HG03108 (cell line): ENCODE measurements at regions not wholly inside any gene's neighbourhood (a gene's known extent, or its start where the extent isn't known, plus 50 kb on each side); places are given as distances from the start of the nearest gene placed in this dataset.
"Not testable (repeated sequence)": the region's sequence is repeated elsewhere in the genome, so short reads cannot be mapped to it uniquely, and the experiment has no call there.

Experiments used
- ATAC-seq: cut with Tn5 transposase; IDR thresholded peaks from one replicate; pipeline ENCODE4 v1.9.1; 2021; ENCODE audit warnings: moderate library complexity; ENCODE audit not compliant: unreplicated experiment

DNA sequence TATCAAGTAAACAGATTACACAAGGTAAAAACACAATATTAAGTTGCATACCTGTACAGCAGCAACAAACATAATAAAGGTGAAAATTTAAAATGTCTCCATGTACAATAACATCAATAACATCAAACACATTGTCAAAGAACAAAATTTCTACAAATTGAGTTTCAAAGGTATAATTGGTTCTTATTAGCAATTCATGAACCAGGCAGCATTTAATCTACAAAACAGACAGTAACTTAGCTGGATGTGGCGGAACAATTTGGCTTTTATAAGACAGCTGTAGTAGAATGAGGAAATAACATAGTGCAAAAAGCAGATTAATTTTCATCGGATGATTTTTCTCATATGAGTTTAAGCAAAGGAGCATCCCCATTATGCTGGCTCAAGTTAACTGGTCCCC, 1176.8 kb downstream of the EFNA5 start:
- no peak for ATAC-seq

DNA sequence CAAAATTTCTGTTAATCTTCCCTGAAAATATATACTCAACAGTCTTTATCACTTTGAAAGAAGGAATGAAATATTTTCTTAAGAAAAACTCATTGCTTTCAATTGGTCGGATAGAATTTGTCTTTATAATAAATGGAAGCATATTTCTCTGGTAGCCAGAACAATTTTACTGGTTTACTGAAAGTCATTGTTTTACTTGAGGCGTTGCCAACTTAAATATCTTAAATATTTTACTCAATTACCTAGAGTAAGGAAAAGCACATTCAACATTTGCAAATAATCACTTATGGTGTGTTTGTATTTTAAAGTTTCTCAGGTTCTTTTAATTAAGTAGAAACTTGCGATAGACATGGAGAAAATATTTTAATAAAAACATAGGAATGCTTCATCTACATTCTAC, 1181.7 kb downstream of the EFNA5 start:
- ATAC-seq: no peak

DNA sequence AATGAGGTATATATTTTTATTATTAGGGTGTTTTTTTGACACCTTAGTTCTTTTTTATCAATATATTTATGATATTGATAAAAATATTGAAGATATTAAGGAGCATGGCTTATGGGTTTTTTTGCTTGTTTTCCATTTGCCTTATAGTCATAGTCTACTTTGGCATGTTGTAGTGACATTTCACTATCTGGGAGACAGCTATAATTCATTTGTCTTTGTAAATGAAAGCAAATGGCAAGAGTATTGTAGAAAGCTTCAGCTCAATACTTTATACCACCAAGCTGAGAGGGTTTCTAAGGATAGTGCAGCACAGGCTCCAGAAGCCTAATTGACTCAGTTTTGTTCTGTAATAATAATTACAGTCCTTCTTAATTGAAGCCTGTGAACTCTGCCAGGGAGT, 1182.3 kb downstream of the EFNA5 start:
- no peak for ATAC-seq

DNA sequence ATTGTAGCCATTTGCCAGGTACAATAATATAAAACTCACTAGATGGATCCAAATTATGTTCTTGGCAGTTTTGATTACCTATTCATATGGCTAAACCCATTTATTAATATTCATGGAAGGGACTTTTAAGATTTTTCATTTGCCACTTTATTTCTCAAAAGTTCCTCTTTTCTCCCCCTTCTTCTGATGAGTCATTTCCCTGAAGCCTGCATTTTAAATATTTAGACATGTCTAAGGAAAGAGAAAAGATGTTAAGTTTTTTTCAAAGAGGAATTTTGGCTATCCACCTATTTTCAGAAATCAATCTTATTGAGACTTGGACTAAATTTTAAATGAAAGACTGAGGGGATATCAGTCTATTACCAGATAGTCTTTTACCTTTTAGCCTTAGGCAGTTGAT, 1189.4 kb downstream of the EFNA5 start:
- no peak for ATAC-seq

DNA sequence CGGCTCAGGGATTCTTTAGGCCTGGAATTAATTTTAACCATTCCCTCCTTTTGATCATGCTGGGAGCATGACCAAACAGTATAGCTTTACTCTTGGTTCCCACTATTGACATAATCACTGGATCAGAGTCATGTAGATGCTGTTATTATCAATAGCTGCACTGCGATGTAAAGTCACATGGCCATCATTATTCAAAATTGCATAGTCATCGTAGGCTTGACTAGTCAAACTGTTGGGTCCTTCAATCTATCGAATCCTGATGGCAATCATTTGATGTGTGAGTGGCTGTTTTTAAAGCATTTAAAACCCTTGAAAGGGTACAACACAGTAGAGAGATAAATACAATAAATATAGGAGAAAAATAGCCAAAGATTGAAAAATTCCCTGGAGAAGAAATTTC, 1194.1 kb downstream of the EFNA5 start:
- no peak for ATAC-seq

DNA sequence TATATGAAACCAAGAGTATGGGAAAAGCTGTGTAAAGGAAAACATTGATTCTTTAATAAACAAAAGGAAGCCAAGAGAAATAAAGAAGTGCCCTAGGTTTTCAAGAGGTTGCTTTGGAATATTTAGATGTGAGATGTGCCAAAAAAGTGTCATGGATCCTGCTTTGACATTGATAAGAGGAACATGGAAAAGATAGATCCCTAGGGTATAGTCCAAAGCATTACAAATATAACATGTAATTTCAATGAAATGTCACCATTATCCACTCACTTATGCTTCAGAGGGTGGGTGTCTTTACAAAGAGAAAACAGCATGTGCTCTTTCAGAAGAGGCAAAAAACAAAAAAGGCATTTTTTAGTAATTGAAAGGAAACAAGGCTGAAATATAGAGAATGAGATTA, 1196.7 kb downstream of the EFNA5 start:
- no peak for ATAC-seq

DNA sequence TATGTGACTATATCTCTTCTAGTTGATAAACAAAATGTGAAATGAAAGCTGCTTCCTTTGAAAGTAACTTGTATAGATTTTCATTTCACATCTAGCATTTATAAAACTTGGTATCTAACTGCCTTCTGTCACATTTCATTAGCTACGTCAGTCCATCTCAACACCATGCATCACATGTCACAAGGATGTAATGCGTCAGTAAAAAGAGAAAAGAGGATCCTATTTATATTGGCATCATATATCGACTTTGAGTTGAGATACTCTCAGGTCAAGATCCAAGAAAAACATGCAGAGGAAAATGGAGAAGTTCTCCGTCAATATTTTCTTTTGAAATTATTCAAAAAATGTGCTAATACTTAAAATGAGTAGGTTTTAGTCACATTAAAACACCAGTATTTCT, 1211.2 kb downstream of the EFNA5 start:
- no peak for ATAC-seq

DNA sequence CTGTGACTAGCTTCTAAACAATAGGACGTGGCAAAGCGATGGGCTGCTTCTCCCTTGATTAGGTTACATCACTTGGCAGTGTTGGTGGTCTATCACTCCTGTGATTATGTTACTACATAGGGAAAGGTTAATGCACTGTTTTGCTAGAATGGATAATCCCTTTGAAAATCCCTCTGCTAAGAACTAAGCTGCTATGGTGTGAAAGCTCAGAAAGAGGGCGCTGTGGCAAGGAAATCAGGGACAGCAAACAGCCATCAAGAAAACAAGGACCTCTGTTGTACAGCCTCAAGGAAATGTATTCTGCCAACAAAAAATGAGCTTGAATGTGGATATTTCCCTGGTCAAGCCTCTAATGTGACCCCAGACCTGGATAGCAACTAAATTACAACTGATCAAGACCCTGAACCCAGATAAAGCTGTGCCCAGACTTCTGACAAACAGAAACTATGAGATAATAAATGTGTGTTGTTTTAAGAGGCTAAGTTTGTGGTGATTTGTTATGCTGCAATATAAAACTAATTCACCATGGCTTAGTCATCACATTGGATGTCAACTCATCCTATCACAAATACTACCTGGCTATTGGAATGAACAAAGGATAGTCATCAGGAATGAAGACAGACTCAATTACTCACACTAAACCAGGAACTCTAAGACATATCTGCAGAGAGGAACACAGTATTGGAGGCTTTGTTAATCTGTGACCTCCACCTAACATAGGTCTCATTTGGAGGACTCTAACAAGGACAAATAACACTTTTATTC, 1215.9 kb downstream of the EFNA5 start:
- no peak for ATAC-seq

DNA sequence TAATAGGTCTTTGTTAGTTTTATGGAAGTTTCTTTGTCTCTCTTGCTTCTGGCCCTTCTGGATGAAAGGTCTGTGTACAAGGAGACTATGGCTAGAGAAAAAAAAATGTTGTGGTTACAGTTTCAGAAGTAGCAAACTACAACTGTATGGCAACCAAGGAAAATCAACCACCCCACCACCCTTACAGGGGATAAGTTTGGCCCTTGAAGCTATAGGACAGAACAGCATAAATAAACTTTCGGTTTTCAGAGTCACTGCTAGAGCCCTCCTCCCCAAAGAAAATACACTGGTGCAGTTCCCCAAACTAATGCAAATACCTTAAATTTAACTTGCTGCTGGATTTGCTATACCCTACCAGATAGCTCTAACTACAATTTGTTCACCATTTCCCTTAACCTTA, 1216.7 kb downstream of the EFNA5 start:
- no peak for ATAC-seq

DNA sequence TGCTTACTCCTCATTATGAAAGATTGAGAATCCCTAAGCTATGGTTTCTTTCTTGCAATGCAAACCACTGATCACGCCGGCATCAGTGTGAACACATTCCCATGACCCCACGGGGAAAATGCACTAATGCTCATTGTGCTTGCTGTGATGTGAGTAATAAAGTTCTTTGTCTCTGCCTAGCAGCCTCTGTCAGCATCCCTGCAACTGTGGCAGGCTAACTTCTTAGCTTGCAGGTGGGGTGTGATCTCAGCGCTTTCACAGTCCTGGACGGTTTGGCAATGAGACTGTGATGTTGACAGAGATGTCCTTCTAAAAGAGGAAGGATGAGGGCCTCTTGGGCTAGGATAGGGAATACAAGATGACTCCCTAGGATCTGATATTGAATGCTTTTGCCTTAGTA, 1218.7 kb downstream of the EFNA5 start:
- ATAC-seq: no peak

DNA sequence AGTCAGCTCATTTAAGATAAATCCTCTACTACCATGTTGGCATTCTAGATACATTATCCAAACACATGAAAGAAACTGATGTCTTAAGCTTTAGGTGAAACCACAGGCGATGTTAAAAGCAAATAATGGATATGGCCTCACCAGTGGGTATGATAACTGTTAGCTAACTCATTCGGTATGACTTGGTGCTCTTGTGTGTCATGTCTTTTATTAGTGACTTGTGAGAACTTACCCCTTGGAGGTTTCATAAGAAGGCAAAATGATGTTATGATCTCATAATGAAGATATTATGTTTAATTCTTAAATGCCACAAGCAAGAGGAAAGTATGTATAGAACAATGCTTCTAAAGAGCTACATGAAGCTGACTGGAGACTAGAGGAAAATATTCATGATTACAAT, 1227.0 kb downstream of the EFNA5 start:
- no peak for ATAC-seq

DNA sequence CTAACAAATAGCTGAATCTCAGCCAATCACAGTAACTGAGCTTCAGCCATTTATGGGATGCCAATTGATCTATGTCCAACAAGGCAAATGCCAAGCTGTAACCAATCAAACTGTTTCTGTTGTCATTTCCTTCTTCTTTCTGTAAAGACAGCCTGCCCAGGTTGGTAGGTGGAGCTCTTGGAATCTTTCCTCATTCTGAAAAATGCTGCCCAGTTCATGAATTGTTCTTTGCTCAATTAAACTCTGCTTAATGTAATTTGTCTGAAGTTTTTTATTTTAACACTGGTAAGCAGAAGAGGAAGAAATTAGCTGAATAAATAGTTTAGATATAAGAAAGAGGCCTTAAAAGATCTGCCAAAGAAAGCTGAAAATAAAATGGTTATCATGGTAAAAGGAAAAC, 1235.6 kb downstream of the EFNA5 start:
- no peak for ATAC-seq

DNA sequence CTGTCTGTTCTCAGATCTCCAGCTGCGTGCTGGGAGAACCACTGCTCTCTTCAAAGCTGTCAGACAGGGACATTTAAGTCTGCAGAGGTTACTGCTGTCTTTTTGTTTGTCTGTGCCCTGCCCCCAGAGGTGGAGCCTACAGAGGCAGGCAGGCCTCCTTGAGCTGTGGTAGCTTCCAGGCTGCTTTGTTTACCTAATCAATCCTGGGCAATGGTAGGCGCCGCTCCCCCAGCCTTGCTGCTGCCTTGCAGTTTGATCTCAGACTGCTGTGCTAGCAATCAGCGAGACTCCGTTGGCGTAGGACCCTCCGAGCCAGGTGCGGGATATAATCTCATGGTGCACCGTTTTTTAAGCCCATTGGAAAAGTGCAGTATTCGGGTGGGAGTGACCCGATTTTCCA, 1240.0 kb downstream of the EFNA5 start:
- ATAC-seq: not testable (repeated sequence)

DNA sequence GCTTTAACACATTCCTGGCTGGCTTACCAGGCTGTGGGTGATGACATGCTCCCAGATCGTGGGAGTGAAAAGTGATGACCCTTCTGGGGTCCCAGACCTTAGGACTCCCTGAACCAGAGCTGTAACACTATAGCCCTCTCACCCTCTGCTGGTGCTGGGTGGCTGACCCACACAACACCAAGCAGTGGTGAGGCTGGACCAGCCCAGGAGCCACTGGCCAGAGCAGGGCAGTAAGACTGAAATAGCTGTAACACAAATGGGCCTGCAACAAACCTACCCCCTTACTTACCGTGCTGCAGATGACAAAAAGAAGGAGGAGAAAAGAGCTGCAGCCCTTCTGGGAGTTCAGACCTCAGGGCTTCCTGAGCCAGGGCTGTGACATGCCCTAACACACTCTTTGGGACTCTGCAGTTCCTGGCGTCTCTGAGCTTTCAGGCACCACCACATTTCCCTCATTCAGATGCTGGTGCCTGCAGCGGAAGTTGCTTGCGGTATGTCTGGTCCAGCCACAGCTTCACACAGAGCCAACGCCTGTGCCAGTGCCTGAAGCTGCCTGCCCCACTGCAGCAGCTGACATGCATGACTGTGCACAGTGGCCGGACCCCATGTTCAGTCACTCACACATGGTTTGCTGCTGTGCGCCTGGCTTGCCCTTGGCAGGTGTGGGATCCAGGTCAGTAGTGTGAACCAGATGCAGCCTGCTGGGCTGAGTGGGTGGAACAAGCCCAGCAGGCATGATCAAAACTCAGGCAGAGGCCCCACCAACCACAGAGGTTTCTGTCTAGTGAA, 1247.4 kb downstream of the EFNA5 start:
- no peak for ATAC-seq

DNA sequence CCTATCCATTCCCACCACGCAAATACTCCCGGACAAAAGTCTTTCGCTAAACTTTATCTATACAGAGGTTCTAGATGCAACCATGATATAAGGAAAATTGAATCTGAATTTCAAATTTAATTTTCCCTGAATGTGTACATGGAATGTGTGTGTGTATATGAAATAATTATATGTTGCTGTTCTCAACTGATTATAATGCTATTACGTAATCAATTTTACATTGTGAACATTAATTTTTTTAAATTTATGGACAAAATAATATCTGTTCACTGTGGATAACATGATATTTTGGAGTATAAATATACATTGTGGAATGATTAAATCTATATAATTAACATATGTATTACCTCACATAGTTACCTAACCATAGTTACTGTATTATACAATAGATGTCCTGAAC, 1250.6 kb downstream of the EFNA5 start:
- no peak for ATAC-seq

DNA sequence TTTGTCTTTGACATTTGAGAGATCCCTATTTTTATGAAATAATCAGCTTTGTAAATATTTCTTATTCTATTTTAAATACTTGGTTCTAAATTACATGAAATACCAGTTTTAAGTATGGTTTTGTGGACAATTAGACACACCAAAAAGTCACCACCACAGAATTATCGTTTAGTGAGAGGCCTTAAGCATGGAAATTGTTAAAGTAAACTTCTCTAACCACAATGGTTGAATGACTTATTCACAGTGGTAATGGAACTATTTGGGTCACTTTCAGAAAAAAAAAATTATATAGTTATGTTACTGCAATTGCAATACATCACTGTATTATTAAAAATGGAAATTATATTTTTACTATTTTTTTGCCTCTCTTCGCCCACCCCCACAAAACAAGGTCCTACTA, 1252.5 kb downstream of the EFNA5 start:
- no peak for ATAC-seq

DNA sequence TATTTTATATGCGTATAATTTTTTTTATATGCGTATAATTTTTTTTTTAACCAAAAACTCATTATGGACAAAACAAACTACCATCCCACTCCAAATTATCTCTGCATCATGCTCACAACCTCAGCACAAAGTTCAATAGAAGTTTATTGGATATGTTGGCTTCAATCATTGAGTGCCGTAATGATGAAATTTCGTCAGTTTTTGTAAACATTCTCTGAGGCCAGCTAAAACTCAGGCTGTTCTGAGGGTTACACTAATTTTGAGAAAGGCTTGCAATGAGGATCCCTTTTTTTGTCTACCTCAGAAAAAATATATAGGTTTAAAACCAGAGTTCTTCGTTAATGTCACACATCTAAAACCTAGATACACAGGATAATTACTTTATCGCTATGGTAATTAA, 1253.2 kb downstream of the EFNA5 start:
- no peak for ATAC-seq

DNA sequence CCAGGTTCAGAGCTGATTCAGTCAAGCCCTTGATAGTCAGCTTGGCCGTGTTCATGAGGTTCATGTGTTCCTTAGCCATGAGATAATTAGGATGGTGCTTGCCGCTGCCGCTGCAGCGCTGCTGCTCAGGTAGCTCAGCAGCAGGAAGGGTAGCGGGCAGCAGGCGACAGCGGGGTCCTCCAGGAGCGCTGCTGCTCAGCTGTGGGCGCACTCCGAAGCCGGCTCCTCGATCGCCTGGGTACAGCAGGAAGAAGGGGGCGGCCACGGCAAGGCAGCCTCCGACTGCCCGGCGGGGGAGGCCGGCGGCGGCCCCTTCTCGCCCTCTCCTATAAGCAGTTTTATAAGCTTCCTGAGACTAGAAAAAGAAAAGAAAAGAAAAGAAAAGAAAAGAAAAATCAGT, 1253.6 kb downstream of the EFNA5 start:
- ATAC-seq: no peak

DNA sequence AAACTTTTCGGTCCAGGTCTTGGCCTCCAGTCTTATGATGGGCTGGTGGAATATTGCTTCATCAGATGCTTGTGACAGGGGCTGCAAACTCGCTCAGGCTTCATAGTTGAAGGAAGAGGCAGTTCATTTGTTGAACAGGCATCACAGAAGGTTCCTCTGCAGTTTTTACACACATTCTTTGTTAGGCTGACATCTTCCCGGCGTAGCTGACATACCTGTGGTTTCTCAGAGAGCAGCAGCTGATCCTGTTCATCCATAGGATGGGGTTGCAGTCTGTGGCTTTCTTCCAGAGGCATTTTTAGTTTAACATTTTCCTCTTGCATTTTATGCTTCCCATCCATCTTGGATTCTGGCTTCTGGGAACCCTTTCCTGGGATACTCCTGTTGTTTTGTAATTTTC, 1255.2 kb downstream of the EFNA5 start:
- ATAC-seq: no peak

DNA sequence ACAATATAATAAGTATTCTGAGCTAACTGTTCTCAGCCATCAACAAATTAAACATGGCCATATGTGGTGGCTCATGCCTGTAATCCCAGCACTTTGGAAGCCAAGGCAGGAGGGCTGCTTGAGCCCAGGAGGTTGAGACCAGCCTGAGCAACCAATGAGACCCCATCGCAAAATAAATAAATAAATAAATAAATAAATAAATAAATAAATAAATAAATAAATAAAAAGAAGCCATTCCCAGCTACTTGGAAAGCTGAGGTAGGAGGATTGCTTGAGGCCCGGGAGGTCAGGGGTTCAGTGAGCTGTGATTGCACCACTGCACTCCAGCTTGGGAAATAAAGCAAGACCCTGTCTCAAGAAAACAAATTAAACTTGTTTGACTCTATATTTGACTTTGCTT, 1256.4 kb downstream of the EFNA5 start:
- ATAC-seq: no peak

DNA sequence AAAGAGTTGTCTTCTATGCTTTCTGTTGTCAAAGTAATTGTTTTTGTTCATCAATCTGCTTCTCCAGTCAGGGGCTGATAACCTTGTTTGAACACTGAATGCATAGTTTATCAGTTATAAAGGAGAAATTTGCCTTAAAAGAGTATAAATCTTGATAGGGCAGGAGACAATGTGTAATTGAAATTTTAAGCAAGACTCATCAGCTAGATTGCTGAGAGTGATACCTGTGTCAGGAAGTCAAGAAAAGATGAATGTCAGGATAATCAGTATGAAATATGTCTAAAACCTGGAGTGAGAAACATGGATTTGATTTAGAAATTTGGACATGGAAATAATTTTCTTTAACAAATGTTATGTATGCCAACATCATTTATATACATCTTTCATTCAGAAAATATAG, 1258.1 kb downstream of the EFNA5 start:
- ATAC-seq: no peak

DNA sequence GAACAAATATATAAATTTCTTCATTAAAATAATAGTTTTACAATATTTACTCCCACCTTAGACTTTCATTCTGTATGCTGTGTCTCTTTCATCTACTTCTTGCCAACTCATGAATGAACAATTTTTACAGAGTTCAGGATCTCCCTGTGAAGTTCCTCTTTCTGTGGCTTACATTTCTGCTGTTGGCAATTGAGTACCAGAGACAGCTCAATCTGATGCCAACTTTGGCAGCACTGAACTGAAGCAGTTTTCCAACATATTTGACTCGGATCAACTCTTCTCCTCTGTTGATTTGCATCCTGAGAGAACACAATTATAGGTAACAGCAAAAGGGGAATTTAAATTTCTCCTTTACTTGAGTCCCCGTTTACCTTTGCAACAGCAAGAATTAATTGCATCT, 1262.2 kb downstream of the EFNA5 start:
- no peak for ATAC-seq

DNA sequence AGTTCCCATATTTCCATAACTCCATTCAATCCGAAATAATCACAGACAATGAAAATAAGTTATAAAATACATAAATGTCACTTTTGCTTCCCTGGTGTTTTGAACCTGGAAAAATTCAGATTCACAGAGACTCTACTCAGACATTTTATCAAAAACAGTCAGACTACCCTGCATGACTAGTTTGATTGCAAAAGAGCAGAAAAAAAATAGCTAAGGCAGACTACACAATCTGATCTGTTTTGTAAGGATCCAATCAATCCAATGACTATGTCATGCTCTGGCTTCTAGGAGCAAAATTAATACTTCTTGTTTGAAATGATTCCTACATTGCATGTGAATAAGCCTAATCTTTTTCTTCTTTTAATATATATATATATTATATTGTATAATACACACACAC, 1262.6 kb downstream of the EFNA5 start:
- no peak for ATAC-seq
